Breast epithelium (tissue), 3 donors: ENCODE measurements at regions not wholly inside any gene's neighbourhood (a gene's known extent, or its start where the extent isn't known, plus 50 kb on each side); places are given as distances from the start of the nearest gene placed in this dataset.

ENCODE experiments used
- CTCF ChIP-seq, 3 donors: fragments of 450-650 bp; IDR thresholded peaks; one replicate each; pipeline ENCODE4 v1.5.1; 2016 to 2017; ENCODE audit warnings: antibody characterized with exemption in 3 of 3, mild to moderate bottlenecking in 3 of 3, moderate library complexity in 3 of 3
- POLR2A ChIP-seq: fragments of 450-650 bp; IDR thresholded peaks from one replicate; pipeline ENCODE4 v1.6.1; 2016; ENCODE audit warnings: antibody characterized with exemption, mild to moderate bottlenecking, moderate library complexity
- POLR2AphosphoS5 ChIP-seq, 3 donors: sonication (generic); formaldehyde crosslinking; IDR thresholded peaks; one replicate each; pipeline ENCODE4 v1.6.1; 2017; ENCODE audit warnings: antibody characterized with exemption in 3 of 3

GRCh38 chr4:108372681-108373080 is 203.9 kb upstream of the LEF1 start:
- TF ChIP-seq CTCF (IDR thresholded peaks at IDR 0.05), result no peak
- TF ChIP-seq POLR2A, result no peak
- no peak for TF ChIP-seq POLR2AphosphoS5 (IDR thresholded peaks at IDR 0.05)
